Ishikawa (cell line): ENCODE measurements at regions not wholly inside any gene's neighbourhood (a gene's known extent, or its start where the extent isn't known, plus 50 kb on each side); places are given as distances from the start of the nearest gene placed in this dataset.

Experiments
- CEBPB ChIP-seq: IDR thresholded peaks from 2 replicates; pipeline ENCODE4 v1.6.1; 2012
- CREB1 ChIP-seq: IDR thresholded peaks from 2 replicates; pipeline ENCODE4 v1.6.1; 2012; ENCODE audit warnings: low read depth
- EGR1 ChIP-seq: IDR thresholded peaks from 2 replicates; pipeline ENCODE4 v1.6.1; 2012
- EP300 ChIP-seq: IDR thresholded peaks from 2 replicates; pipeline ENCODE4 v1.6.1; 2012; ENCODE audit warnings: borderline replicate concordance
- FOXM1 ChIP-seq: IDR thresholded peaks from 2 replicates; pipeline ENCODE4 v1.6.1; 2012; ENCODE audit warnings: low read depth, borderline replicate concordance
- NFIC ChIP-seq: IDR thresholded peaks from 2 replicates; pipeline ENCODE4 v1.6.1; 2012
- RAD21 ChIP-seq: IDR thresholded peaks from 2 replicates; pipeline ENCODE4 v1.6.1; 2012; ENCODE audit warnings: low read depth
- TAF1 ChIP-seq: IDR thresholded peaks from 2 replicates; pipeline ENCODE4 v1.6.1; 2012; ENCODE audit warnings: low read depth, mild to moderate bottlenecking
- TCF12 ChIP-seq: IDR thresholded peaks from 2 replicates; pipeline ENCODE4 v1.6.1; 2012; ENCODE audit warnings: low read depth
- TEAD4 ChIP-seq: IDR thresholded peaks from 2 replicates; pipeline ENCODE4 v1.6.1; 2012
- USF1 ChIP-seq: IDR thresholded peaks from 2 replicates; pipeline ENCODE4 v1.6.1; 2012
- YY1 ChIP-seq: IDR thresholded peaks from 2 replicates; pipeline ENCODE4 v1.6.1; 2012; ENCODE audit warnings: low read depth
- ZBTB7A ChIP-seq: IDR thresholded peaks from 2 replicates; pipeline ENCODE4 v1.6.1; 2012; ENCODE audit warnings: low read depth
- TF ChIP-seq, protein P1 (sequence below): IDR thresholded peaks from 2 replicates; pipeline ENCODE4 v1.6.1; 2012; ENCODE audit warnings: low read depth, mild to moderate bottlenecking
- TF ChIP-seq, protein P2 (sequence below): IDR thresholded peaks from 2 replicates; pipeline ENCODE4 v1.6.1; 2012

DNA sequence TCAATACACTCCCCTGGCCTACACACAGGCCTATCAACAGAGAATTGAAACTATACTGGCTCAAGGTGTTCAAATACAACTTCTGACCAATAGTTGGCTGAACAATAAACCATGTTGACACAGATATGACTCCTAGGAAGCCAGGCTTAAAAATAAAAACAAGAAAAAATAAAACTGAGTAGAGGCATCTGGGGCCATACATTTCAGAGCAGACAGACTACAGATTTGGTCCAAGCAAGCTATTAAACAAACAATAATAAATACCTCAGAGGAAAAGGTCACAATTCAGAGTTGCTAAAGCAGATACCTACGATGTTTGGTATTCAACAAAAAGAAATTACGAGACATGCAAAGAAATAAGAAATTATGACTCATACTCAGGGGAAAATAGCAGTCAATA is 132.8 kb upstream of the ACVR2A start:
- TF ChIP-seq TCF12 = no peak
- no peak for TF ChIP-seq EP300
- no peak for TF ChIP-seq FOXM1
- no peak for TF ChIP-seq EGR1
- TF ChIP-seq, protein P1, sequence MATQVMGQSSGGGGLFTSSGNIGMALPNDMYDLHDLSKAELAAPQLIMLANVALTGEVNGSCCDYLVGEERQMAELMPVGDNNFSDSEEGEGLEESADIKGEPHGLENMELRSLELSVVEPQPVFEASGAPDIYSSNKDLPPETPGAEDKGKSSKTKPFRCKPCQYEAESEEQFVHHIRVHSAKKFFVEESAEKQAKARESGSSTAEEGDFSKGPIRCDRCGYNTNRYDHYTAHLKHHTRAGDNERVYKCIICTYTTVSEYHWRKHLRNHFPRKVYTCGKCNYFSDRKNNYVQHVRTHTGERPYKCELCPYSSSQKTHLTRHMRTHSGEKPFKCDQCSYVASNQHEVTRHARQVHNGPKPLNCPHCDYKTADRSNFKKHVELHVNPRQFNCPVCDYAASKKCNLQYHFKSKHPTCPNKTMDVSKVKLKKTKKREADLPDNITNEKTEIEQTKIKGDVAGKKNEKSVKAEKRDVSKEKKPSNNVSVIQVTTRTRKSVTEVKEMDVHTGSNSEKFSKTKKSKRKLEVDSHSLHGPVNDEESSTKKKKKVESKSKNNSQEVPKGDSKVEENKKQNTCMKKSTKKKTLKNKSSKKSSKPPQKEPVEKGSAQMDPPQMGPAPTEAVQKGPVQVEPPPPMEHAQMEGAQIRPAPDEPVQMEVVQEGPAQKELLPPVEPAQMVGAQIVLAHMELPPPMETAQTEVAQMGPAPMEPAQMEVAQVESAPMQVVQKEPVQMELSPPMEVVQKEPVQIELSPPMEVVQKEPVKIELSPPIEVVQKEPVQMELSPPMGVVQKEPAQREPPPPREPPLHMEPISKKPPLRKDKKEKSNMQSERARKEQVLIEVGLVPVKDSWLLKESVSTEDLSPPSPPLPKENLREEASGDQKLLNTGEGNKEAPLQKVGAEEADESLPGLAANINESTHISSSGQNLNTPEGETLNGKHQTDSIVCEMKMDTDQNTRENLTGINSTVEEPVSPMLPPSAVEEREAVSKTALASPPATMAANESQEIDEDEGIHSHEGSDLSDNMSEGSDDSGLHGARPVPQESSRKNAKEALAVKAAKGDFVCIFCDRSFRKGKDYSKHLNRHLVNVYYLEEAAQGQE = no peak
- no peak for TF ChIP-seq CREB1
- TF ChIP-seq ZBTB7A = no peak
- TF ChIP-seq CEBPB = no peak
- TF ChIP-seq TAF1 = no peak
- TF ChIP-seq, protein P2, sequence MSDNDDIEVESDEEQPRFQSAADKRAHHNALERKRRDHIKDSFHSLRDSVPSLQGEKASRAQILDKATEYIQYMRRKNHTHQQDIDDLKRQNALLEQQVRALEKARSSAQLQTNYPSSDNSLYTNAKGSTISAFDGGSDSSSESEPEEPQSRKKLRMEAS = no peak
- TF ChIP-seq YY1 = no peak
- no peak for TF ChIP-seq USF1
- TF ChIP-seq NFIC = no peak
- TF ChIP-seq RAD21 = no peak
- no peak for TF ChIP-seq TEAD4

GRCh38 chr2:147711031-147711430 is 133.8 kb upstream of the ACVR2A start:
- TF ChIP-seq USF1 (no peak), EP300 (no peak), CEBPB (no peak)

DNA sequence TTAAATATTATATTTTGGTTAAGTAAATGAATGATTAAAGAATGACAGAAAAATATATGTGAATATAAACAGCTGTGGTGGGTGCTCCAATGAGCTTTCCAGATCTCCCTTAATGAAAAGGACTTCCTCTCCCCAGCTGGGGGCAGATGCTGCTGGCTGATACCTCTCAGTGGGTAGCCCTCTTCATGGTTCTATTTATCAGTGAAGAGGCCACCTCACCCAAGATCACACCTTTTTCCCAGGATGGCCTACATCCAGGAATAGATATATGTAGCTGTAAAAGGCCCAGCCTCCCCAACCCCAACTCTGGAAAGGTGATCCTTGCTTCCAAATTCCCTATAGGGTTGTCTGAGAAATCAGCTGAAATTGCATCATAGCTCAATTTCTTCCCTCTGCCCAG is 135.2 kb upstream of the ACVR2A start:
- TF ChIP-seq NFIC (no peak), YY1 (no peak), TCF12 (no peak), ZBTB7A (no peak), CREB1 (no peak), USF1 (no peak), EGR1 (no peak), TEAD4 (no peak)
- TF ChIP-seq, protein P2 = no peak

GRCh38 chr2:147703171-147703570 is 141.7 kb upstream of the ACVR2A start:
- TF ChIP-seq TCF12 = no peak
- TF ChIP-seq CEBPB = no peak
- no peak for TF ChIP-seq TEAD4
- no peak for TF ChIP-seq CREB1
- no peak for TF ChIP-seq USF1
- TF ChIP-seq EP300 = no peak
- TF ChIP-seq, protein P1 = no peak
- TF ChIP-seq, protein P2 = no peak
- no peak for TF ChIP-seq ZBTB7A
- TF ChIP-seq RAD21 = no peak
- TF ChIP-seq YY1 = no peak
- TF ChIP-seq NFIC = no peak

DNA sequence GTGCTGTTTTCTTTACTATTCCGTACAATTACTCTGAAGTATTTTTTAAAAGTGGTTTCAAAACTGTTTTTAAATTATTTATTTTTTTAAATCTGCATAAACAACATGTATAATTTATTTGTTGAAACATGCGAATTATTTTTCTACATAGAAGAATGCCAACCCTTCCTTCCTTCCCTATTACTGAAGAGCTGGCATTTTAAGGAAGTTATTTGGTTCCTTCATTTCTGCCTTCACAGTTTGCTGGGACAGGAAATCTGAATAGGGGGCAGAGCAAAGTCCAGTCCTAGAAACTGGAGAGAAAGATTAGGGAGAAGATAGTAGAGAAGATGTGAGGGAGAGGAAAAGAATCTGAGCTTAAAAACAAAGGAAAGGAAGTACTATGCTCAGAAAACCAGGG is 146.7 kb upstream of the ACVR2A start:
- no peak for TF ChIP-seq CEBPB
- no peak for TF ChIP-seq EGR1
- TF ChIP-seq FOXM1 = no peak
- TF ChIP-seq TAF1 = no peak
- TF ChIP-seq, protein P1 = no peak
- TF ChIP-seq YY1 = no peak
- no peak for TF ChIP-seq NFIC
- TF ChIP-seq TEAD4 = no peak
- TF ChIP-seq USF1 = no peak
- TF ChIP-seq EP300 = no peak
- TF ChIP-seq TCF12 = no peak
- no peak for TF ChIP-seq RAD21
- no peak for TF ChIP-seq CREB1
- TF ChIP-seq, protein P2 = no peak
- no peak for TF ChIP-seq ZBTB7A
